ENCODE measurements at regions not wholly inside any gene's neighbourhood (a gene's known extent, or its start where the extent isn't known, plus 50 kb on each side); places are given as distances from the start of the nearest gene placed in this dataset.

DNA sequence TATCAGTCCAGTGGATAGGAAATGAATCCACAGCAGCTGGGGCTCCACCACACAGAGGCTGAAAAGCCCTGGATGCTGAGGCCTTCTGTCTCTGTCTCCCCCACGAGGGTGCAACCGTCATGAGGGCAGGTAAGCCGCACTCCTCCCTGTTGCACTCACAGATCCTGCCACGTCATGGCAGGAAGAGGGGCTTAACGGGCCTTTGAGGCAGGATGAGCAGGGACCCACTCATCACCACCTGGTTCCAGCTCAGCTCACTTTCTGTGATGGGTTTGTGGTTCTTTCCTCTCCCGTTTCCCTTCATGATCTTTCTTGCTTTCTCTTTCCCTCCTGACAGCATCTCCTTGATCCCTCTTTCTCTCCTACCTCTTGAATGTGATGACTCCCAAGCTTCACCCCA, 575.2 kb downstream of the CCDC171 start:
- no peak for TF ChIP-seq POLR2A (IDR thresholded peaks at IDR 0.05)
- TF ChIP-seq, protein P1, sequence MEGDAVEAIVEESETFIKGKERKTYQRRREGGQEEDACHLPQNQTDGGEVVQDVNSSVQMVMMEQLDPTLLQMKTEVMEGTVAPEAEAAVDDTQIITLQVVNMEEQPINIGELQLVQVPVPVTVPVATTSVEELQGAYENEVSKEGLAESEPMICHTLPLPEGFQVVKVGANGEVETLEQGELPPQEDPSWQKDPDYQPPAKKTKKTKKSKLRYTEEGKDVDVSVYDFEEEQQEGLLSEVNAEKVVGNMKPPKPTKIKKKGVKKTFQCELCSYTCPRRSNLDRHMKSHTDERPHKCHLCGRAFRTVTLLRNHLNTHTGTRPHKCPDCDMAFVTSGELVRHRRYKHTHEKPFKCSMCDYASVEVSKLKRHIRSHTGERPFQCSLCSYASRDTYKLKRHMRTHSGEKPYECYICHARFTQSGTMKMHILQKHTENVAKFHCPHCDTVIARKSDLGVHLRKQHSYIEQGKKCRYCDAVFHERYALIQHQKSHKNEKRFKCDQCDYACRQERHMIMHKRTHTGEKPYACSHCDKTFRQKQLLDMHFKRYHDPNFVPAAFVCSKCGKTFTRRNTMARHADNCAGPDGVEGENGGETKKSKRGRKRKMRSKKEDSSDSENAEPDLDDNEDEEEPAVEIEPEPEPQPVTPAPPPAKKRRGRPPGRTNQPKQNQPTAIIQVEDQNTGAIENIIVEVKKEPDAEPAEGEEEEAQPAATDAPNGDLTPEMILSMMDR (IDR thresholded peaks at IDR 0.05), result no peak
